Left hindlimb (tissue), 1 donor: ENCODE measurements at regions not wholly inside any gene's neighbourhood (a gene's known extent, or its start where the extent isn't known, plus 50 kb on each side); places are given as distances from the start of the nearest gene placed in this dataset.

Experiments used
- DNase-seq: peaks from one replicate; pipeline ENCODE4 v3.0.0-alpha.2; 2018

DNA sequence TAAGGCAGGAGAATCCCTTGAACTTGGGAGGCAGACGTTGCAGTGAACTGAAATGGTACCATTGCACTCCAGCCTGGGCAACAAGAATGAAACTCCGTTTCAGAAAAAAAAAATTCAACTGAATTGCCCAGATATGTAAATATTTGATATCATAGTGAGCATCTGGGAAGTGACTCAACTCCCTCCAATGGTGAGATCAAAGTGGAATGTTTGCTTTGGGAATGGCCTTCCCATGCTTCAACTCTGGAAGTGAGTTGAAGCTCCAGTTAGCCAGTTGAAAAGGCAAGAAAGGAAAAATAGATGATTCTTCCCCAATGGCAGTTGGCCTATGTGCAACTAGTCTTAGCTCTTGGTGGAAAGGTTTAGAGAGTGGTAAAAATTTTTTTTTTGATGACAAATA, 131.6 kb upstream of the CMC1 start:
- no peak for DNase-seq

- no peak for DNase-seq
Measured at GRCh38 chr3:28110869-28111268, 130.6 kb upstream of the CMC1 start.

GRCh38 chr3:28114893-28115292, 126.5 kb upstream of the CMC1 start:
- no peak for DNase-seq

DNA sequence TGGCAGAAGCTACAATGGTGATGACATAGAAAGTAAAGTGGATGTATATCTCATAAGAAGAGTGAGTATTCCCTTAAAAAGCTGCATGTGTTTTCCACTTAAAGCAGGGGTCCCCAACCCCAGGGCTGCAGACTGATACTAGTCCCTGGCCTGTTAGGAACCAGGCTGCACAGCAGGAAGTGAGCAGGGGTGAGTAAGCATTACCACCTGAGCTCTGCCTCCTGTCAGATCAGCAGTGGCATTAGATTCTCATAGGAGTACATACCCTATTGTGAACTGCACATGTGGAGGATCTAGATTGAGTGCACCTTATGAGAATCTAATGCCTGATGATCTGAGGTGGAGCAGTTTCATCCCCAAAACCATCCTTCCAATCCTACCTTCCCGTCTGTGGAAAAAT, 126.1 kb upstream of the CMC1 start:
- DNase-seq, result no peak

DNA sequence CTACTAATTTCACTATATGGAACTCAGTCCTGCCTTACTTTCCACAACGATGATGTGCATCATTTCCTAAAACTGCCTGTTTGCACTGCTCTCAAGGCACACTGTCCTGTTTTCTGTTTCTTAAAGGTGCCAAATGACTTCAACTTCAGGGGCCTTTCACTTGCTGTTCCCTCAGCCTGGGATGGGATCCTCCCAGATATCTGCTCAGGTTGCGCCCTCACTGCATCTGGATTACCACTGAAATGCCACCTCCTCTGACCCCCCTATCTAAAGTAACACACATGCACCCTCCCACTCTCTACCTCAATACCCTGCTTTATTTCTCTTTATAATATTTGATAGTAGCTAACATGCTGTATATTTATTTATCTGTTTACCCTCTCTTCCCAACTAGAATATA, 123.8 kb upstream of the CMC1 start:
- DNase-seq, result no peak

- DNase-seq, result no peak
Measured at GRCh38 chr3:28118087-28118486, 123.3 kb upstream of the CMC1 start.

DNA sequence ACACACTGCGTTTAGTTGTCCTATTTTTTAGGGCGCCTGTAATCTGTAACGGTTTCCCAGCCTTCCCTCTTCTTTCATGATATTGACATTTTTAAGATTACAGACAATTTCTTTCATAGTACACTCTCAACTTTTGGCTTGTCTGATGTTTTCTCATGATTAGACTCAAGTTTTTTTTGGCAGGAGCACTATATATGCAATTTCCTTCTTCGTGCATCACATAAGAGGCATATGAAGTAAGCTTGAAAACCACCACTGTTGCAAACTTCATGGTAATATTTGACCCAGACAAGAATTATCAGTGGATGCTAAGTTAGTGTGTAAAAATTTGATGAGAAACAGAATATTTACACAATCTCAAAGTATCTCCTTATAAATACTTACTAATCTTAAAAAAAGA, 119.2 kb upstream of the CMC1 start:
- DNase-seq, result no peak

- no peak for DNase-seq
Measured at GRCh38 chr3:28124882-28125281, 116.5 kb upstream of the CMC1 start.

DNA sequence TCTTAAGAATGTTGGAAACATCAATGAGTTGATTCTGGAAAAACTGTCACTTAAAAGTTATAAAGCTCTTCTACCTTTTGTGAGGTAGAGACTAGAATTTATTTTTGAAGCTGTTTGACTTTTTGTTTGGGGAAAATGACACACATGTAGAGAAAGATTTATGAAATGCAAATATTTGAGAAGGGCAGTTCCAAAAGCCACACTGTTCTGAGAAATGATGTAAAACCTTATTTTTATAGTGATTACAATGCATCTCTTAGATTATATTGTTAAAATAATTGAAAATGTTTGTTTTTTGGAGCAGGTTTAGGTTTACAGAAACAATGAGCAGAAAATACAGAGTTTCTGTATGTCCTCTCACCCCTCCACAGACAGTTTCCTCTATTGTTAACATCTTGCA, 116.1 kb upstream of the CMC1 start:
- DNase-seq, result no peak

DNA sequence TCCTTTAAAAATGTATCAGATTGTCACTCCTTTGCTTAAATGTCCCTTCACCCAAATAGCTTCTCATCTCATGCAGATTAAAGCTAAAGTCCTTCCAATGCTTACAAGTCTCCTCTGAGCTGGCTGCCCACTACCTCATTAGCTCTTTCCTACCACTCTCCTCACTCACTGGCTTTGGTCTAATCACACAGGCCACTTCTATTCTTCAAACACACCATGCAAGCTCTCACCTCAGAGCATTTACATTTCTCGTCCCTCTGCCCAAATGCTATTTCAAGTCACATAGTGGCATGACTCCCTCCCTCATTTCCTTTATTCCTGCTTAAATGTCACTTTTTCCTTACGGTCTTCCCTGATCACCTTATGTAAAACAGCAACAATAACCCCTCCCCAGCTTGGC, 110.6 kb upstream of the CMC1 start:
- DNase-seq, result no peak

DNA sequence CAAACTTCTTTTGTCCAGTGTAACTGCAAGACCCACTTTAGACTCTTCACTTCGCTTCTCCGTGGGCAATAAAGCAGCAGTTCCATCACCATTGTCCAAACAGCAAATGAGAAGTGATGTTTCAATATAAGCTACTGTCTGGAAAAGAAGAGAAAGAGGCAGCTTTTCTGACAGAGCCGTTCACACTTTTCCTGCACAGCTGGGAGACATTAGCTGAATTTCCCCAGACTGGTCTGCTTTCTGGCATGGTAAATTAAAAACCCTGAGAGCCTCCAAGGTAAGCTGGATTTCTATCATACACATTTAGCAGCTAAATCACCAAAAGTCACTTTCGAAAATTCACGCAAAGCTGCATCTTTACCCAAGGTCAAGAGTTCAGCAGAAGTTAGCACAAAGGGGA, 108.5 kb upstream of the CMC1 start:
- no peak for DNase-seq

DNA sequence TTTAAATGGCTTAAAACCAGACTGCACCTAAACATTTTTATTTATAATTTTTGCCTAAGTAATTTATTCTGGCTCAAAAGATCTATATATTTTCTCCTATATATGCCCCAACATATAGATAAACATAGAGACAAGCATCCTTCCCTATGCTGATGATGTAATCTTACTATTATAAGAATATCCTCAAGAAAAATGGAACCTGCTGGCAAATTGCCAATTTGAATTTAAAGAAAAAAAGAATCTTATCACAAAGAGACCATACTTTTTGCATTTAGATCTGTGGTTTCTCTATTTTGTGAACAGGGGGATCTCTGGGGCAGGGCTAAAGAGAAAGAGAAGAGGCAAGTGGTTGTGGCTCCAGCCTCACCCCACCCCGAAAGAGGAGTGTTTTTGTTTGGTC, 107.2 kb upstream of the CMC1 start:
- no peak for DNase-seq

DNA sequence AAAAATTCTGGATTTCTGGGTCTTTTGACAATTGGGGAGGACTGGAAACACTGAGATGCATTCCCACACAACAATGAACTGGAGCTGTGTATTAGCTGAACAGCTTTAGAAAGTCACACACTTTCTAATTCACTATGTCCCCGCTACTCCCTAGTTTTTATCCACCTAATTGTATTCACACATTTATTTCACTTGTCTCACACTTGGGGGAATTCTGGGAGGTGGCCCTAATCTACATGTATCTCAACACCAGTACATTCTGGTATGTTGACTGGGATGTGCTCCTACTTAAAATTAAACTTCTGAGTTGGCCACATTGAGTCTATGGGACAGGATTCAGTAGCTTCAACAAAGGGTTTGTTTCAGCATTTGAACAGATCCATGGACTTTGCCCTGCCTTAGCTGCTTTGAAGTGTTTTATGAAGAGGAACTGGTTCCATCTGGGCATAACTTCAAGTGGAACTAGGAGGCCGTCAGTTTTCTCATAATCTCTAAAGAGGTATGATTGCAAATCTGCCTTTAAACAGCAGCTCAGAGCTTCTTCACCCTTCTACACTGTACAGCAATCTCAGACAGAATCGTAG, 106.5 kb upstream of the CMC1 start:
- DNase-seq, result no peak

- no peak for DNase-seq
Measured at GRCh38 chr3:28136607-28137216, 104.7 kb upstream of the CMC1 start.

- DNase-seq, result no peak
Measured at GRCh38 chr3:28138043-28138610, 103.3 kb upstream of the CMC1 start.

- DNase-seq, result no peak
Measured at GRCh38 chr3:28139288-28139687, 102.1 kb upstream of the CMC1 start.

DNA sequence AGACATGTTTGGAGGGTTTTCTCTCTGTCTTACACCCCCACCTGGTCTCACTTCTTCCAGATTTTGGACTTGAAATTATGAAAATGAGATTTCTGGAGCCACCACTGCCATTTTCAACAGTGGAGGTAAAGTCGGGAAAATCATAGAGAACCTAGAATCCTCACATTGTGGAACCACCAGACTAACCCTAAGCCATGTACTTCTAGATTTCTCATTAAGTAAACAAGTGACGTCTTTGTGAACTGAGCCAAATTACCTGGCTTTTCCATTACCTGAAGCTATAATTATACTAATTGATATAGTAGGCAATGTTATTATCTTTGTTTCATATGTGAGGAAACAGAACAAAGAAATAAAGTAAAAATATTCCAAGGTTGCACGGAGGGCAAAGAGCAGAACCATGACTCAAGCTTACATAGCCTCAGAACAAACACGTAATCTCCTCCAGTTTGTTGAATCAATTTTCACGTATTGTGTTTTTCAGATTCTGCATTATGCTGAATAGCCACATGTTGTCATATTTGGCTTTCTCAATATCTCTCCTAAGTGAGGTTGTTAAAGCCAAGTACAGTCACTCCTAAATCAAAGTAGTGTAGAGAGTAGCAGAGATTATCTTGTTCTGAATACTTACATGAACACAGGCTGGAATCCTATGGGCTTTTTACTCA, 101.3 kb upstream of the CMC1 start:
- DNase-seq, result no peak

DNA sequence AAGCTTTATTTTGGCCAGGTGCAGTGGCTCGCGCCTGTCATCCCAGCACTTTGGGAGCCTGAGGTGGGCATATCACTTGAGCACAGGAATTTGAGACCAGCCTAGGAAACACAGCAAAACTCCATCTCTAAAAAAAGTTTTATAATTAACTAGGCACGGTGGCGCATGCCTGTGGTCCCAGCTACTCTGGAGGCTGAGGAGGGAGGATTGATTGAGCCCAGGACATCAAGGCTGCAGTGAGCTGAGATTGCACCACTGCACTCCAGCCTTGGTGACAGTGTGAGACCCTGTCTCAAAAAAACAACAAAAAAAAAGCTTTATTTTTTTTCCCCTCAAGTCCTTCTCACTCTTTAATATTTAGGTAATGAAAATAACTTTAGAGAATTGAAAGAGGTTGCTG, 100.8 kb upstream of the CMC1 start:
- no peak for DNase-seq

- DNase-seq, result no peak
Measured at GRCh38 chr3:28149960-28150359, 91.5 kb upstream of the CMC1 start.

- no peak for DNase-seq
Measured at GRCh38 chr3:28150465-28151206, 90.8 kb upstream of the CMC1 start.

GRCh38 chr3:28151207-28151550, 90.2 kb upstream of the CMC1 start:
- no peak for DNase-seq

- DNase-seq, result no peak
Measured at GRCh38 chr3:28151608-28152228, 89.7 kb upstream of the CMC1 start.

- DNase-seq, result no peak
Measured at GRCh38 chr3:28155631-28156030, 85.8 kb upstream of the CMC1 start.
